ENCODE measurements at regions not wholly inside any gene's neighbourhood (a gene's known extent, or its start where the extent isn't known, plus 50 kb on each side); places are given as distances from the start of the nearest gene placed in this dataset.
"Not testable (repeated sequence)": the region's sequence is repeated elsewhere in the genome, so short reads cannot be mapped to it uniquely, and the experiment has no call there.

GRCh38 chr4:126182336-126182735 lies 867.6 kb downstream of the FAT4 start:
- TF ChIP-seq, protein P1, sequence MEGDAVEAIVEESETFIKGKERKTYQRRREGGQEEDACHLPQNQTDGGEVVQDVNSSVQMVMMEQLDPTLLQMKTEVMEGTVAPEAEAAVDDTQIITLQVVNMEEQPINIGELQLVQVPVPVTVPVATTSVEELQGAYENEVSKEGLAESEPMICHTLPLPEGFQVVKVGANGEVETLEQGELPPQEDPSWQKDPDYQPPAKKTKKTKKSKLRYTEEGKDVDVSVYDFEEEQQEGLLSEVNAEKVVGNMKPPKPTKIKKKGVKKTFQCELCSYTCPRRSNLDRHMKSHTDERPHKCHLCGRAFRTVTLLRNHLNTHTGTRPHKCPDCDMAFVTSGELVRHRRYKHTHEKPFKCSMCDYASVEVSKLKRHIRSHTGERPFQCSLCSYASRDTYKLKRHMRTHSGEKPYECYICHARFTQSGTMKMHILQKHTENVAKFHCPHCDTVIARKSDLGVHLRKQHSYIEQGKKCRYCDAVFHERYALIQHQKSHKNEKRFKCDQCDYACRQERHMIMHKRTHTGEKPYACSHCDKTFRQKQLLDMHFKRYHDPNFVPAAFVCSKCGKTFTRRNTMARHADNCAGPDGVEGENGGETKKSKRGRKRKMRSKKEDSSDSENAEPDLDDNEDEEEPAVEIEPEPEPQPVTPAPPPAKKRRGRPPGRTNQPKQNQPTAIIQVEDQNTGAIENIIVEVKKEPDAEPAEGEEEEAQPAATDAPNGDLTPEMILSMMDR (conservative IDR thresholded peaks at IDR 0.05; ENCODE audit: low read length), result no peak
- DNase-seq (ENCODE audit: low read depth), result no peak
- H3K4me3 ChIP-seq (ENCODE audit: low read length), result no peak overlapping the region

- TF ChIP-seq, protein P1 (conservative IDR thresholded peaks at IDR 0.05; ENCODE audit: low read length), result no peak
- H3K4me3 ChIP-seq (ENCODE audit: low read length), result no peak overlapping the region
- no peak for DNase-seq (ENCODE audit: low read depth)
Observed at GRCh38 chr4:126182786-126183185, 868.0 kb downstream of the FAT4 start.

DNA sequence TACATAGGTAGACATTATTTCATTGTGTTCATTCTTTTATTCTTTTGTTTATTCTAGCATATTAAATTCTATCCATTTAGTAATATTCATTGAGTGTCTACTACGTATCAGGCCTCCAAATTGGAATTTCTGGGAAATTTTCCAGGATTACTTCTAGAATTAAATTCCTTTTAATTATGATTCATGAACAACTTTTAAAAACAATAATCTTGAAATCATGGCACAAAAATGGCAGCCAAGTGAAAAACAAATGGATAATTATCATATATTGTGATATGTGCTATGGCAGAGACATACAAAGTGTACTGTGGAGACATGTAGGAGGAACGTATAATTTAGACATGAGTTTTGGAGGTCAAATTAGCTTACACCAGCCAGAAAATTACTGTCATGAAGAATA lies 868.5 kb downstream of the FAT4 start:
- TF ChIP-seq, protein P1 (conservative IDR thresholded peaks at IDR 0.05; ENCODE audit: low read length), result no peak
- H3K4me3 ChIP-seq (ENCODE audit: low read length), result no peak overlapping the region
- DNase-seq (ENCODE audit: low read depth), result no peak

DNA sequence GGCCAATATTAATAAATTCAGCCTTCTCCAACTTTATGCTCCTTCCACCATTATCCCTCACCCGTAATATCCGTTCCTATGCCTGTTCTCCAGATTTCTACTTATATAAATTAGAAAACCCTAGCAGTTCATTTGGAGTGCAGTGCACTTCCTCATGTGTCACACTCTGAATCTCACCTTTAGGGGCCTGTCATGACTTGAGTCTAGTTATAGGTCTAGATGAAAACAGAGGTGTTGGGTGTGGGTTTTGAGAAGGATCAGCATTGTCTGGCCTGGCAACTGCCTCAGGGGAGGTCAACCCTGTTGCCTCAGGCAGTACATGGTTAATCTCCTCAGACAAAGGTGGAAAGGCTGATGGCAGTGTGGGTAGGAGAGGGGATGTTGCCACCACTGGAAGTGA lies 876.8 kb downstream of the FAT4 start:
- H3K4me3 ChIP-seq (ENCODE audit: low read length), result no peak overlapping the region
- DNase-seq (ENCODE audit: low read depth), result no peak
- TF ChIP-seq, protein P1 (conservative IDR thresholded peaks at IDR 0.05; ENCODE audit: low read length), result no peak

DNA sequence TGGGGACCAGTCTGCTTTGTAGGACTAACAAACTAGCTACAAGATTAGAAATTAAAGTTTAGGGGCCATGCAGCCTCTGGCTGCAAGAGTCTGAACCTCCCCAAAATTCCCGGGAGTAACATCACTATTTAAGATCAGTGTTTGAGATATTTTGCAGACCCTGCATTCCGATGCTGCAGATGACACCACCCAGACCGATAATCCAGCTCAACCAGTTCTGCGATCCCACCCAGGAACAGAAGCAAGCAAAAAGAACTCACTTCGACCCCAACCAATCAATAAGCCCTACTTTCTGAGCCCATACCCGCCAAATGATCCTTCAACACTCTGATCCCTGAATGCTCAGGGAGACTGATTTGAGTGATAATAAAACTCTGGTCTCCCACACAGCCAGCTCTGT lies 877.8 kb downstream of the FAT4 start:
- TF ChIP-seq, protein P1 (conservative IDR thresholded peaks at IDR 0.05; ENCODE audit: low read length), result no peak
- H3K4me3 ChIP-seq (ENCODE audit: low read length), result no peak overlapping the region

GRCh38 chr4:126201251-126202138 lies 886.7 kb downstream of the FAT4 start:
- DNase-seq (ENCODE audit: low read depth); H3K4me3 ChIP-seq (ENCODE audit: low read length): not testable (repeated sequence)

More for the DNA sequence above, 877.8 kb downstream of the FAT4 start:
- no peak for DNase-seq (ENCODE audit: low read depth)

DNA sequence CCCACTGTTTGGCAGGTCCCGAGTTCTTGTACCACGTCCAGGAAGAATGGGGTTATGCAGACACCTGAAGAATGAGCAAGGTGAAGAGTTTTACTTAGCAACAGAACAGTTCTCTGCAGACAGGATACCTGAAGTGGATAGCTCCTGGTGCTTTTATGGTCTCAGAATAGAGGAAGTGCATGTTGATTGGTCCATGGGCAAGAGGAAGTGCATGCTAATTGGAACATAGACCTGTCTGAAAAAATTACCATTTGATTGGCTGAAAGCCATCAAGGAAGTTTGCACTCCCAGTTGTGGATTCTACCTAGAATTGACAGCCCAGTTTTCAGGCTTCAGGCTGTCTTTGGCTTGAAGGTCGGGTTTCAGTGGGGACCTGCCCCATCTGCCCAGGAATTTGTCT lies 887.5 kb downstream of the FAT4 start:
- H3K4me3 ChIP-seq (ENCODE audit: low read length), result no peak overlapping the region
- TF ChIP-seq, protein P1 (conservative IDR thresholded peaks at IDR 0.05; ENCODE audit: low read length), result no peak
- no peak for DNase-seq (ENCODE audit: low read depth)
